GM19372 (cell line): ENCODE measurements at regions not wholly inside any gene's neighbourhood (a gene's known extent, or its start where the extent isn't known, plus 50 kb on each side); places are given as distances from the start of the nearest gene placed in this dataset.
"Not testable (repeated sequence)": the region's sequence is repeated elsewhere in the genome, so short reads cannot be mapped to it uniquely, and the experiment has no call there.

Experiments used
- ATAC-seq: cut with Tn5 transposase; IDR thresholded peaks from one replicate; pipeline ENCODE4 v1.9.1; 2021; ENCODE audit warnings: mild to moderate bottlenecking, low read depth, moderate library complexity; ENCODE audit not compliant: unreplicated experiment

GRCh38 chr4:85152480-85152879 is 186.0 kb upstream of the WDFY3 start:
- no peak for ATAC-seq

GRCh38 chr4:85153221-85153620 is 186.7 kb upstream of the WDFY3 start:
- ATAC-seq: no peak

- no peak for ATAC-seq
Measured at GRCh38 chr4:85154591-85154990, 188.1 kb upstream of the WDFY3 start.

- ATAC-seq: no peak
Measured at GRCh38 chr4:85165808-85166207, 199.3 kb upstream of the WDFY3 start.

- ATAC-seq: no peak
Measured at GRCh38 chr4:85166318-85166717, 199.8 kb upstream of the WDFY3 start.

- ATAC-seq: no peak
Measured at GRCh38 chr4:85168234-85168834, 201.8 kb upstream of the WDFY3 start.

GRCh38 chr4:85170241-85170640 is 203.8 kb upstream of the WDFY3 start:
- no peak for ATAC-seq

GRCh38 chr4:85175190-85175589 is 208.7 kb upstream of the WDFY3 start:
- no peak for ATAC-seq

- ATAC-seq: no peak
Measured at GRCh38 chr4:85177092-85177491, 210.6 kb upstream of the WDFY3 start.

GRCh38 chr4:85177679-85178078 is 211.2 kb upstream of the WDFY3 start:
- ATAC-seq: no peak

GRCh38 chr4:85180533-85180932 is 214.0 kb upstream of the WDFY3 start:
- ATAC-seq: no peak

GRCh38 chr4:85187106-85187505 is 220.6 kb upstream of the WDFY3 start:
- ATAC-seq: no peak

GRCh38 chr4:85196015-85196414 is 229.5 kb upstream of the WDFY3 start:
- not testable (repeated sequence) for ATAC-seq

GRCh38 chr4:85200106-85200505 is 233.6 kb upstream of the WDFY3 start:
- no peak for ATAC-seq

GRCh38 chr4:85209161-85209560 is 242.7 kb upstream of the WDFY3 start:
- ATAC-seq: no peak

- no peak for ATAC-seq
Measured at GRCh38 chr4:85210353-85210752, 243.9 kb upstream of the WDFY3 start.

GRCh38 chr4:85216571-85216970 is 250.1 kb upstream of the WDFY3 start:
- ATAC-seq: not testable (repeated sequence)

GRCh38 chr4:85218756-85219155 is 252.3 kb upstream of the WDFY3 start:
- no peak for ATAC-seq

- ATAC-seq: no peak
Measured at GRCh38 chr4:85221606-85222005, 253.3 kb upstream of the ARHGAP24 start.

- no peak for ATAC-seq
Measured at GRCh38 chr4:85222561-85222960, 252.4 kb upstream of the ARHGAP24 start.

- no peak for ATAC-seq
Measured at GRCh38 chr4:85228264-85228663, 246.7 kb upstream of the ARHGAP24 start.

- no peak for ATAC-seq
Measured at GRCh38 chr4:85233516-85233915, 241.4 kb upstream of the ARHGAP24 start.

GRCh38 chr4:85243857-85244256 is 231.1 kb upstream of the ARHGAP24 start:
- no peak for ATAC-seq
